SK-N-SH (cell line): ENCODE measurements at regions not wholly inside any gene's neighbourhood (a gene's known extent, or its start where the extent isn't known, plus 50 kb on each side); places are given as distances from the start of the nearest gene placed in this dataset.

Experiments used
- CTCF ChIA-PET: fragments of 300-600, 350-600 bp; formaldehyde crosslinking; extraction: SDS; loops from one replicate; lab custom pipeline; 2021; lab: Yijun Ruan, JAX
- POLR2A ChIA-PET: fragments of 350-600 bp; sonication (Branson Sonifier 250); formaldehyde crosslinking; extraction: SDS; loops from one replicate; lab custom pipeline; 2020; ENCODE audit warnings: antibody characterized with exemption, inconsistent platforms; lab: Yijun Ruan, JAX
- DNase-seq: peaks from one replicate; pipeline ENCODE4 v3.0.0; 2012
- H2AFZ ChIP-seq: fragments of 200-600 bp; sonication (generic); 2 replicates; pipeline ENCODE4 v1.8.1; 2016; ENCODE audit warnings: antibody characterized with exemption, mild to moderate bottlenecking, low read depth
- H3F3A ChIP-seq: fragments of 200-600 bp; sonication (generic); replicated peaks from 2 replicates; pipeline ENCODE3; 2016; ENCODE audit warnings: antibody characterized with exemption, mild to moderate bottlenecking; ENCODE audit not compliant: insufficient read depth
- H3K27ac ChIP-seq, 2 experiments: fragments of 200-500 bp in 1 of 2; fragments of 200-600 bp in 1 of 2; sonication (Bioruptor generic) in 1 of 2; sonication (generic), shearing (Covaris generic) in 1 of 2; 2 replicates each; pipeline versions ENCODE4 v1.5.1 to v1.6.1; 2014 to 2016; ENCODE audit warnings: low read depth in 2 of 2, inconsistent platforms in 1 of 2, low read length in 1 of 2, mild to moderate bottlenecking in 1 of 2, mixed read lengths in 1 of 2
- H3K27me3 ChIP-seq: fragments of 200-600 bp; sonication (generic), shearing (Covaris generic); 2 replicates; pipeline ENCODE4 v1.6.1; 2016; ENCODE audit warnings: mixed run types; ENCODE audit not compliant: insufficient read depth
- H3K36me3 ChIP-seq, 2 experiments: fragments of 200-500 bp in 1 of 2; fragments of 200-600 bp in 1 of 2; sonication (Bioruptor generic) in 1 of 2; sonication (generic) in 1 of 2; replicated peaks in 1 of 2; 2 replicates each; pipeline versions ENCODE3 to v1.5.1; 2014 to 2016; ENCODE audit warnings: low read length in 1 of 2, mild to moderate bottlenecking in 1 of 2; ENCODE audit not compliant: insufficient read depth in 2 of 2, control insufficient read depth in 1 of 2
- H3K4me1 ChIP-seq, 2 experiments: fragments of 200-500 bp in 1 of 2; fragments of 200-600 bp in 1 of 2; sonication (Bioruptor generic) in 1 of 2; sonication (generic), shearing (Covaris generic) in 1 of 2; 2 replicates each; pipeline versions ENCODE4 v1.5.1 to v1.6.1; 2014 to 2016; ENCODE audit warnings: low read depth in 1 of 2, low read length in 1 of 2, mixed run types in 1 of 2; ENCODE audit not compliant: insufficient read depth in 2 of 2, control insufficient read depth in 1 of 2
- H3K4me2 ChIP-seq: fragments of 200-600 bp; sonication (generic), shearing (Covaris generic); 2 replicates; pipeline ENCODE4 v1.6.1; 2017; ENCODE audit warnings: mixed run types
- H3K4me3 ChIP-seq, 2 experiments: fragments of 200-500 bp in 1 of 2; fragments of 200-600 bp in 1 of 2; sonication (Bioruptor generic) in 1 of 2; sonication (generic), shearing (Covaris generic) in 1 of 2; 2 replicates each; pipeline versions ENCODE4 v1.5.1 to v1.8.1; 2014 to 2016; ENCODE audit warnings: low read depth in 2 of 2, inconsistent platforms in 1 of 2, low read length in 1 of 2, mild to moderate bottlenecking in 1 of 2, mixed read lengths in 1 of 2, moderate library complexity in 1 of 2
- H3K79me2 ChIP-seq: fragments of 200-600 bp; sonication (generic); 2 replicates; pipeline ENCODE4 v1.8.1; 2017; ENCODE audit warnings: mild to moderate bottlenecking; ENCODE audit not compliant: insufficient read depth
- H3K9ac ChIP-seq: fragments of 200-600 bp; sonication (generic); 2 replicates; pipeline ENCODE4 v1.6.1; 2017; ENCODE audit warnings: mixed run types
- H3K9me2 ChIP-seq: fragments of 200-600 bp; sonication (generic); 2 replicates; pipeline ENCODE4 v1.6.1; 2017; ENCODE audit warnings: mixed run types
- H3K9me3 ChIP-seq: fragments of 200-600 bp; sonication (generic); 2 replicates; pipeline ENCODE4 v1.6.1; 2017; ENCODE audit warnings: mixed run types, mild to moderate bottlenecking, moderate library complexity
- H4K20me1 ChIP-seq: fragments of 200-600 bp; sonication (generic); 2 replicates; pipeline ENCODE4 v1.6.1; 2017; ENCODE audit warnings: mild to moderate bottlenecking, mixed run types; ENCODE audit not compliant: insufficient read depth
- ELF1 ChIP-seq: IDR thresholded peaks from 2 replicates; pipeline ENCODE4 v1.4.0; 2012
- EZH2phosphoT487 ChIP-seq: fragments of 200-600 bp; sonication (generic); IDR thresholded peaks from 2 replicates; pipeline ENCODE4 v1.6.1; 2017; ENCODE audit warnings: low read depth, mixed run types, mild to moderate bottlenecking, antibody characterized with exemption, moderate library complexity, borderline replicate concordance
- FOSL2 ChIP-seq: IDR thresholded peaks from 2 replicates; pipeline ENCODE4 v1.4.0; 2012; ENCODE audit warnings: low read depth, mild to moderate bottlenecking, moderate library complexity, borderline replicate concordance
- FOXJ3 ChIP-seq: sonication (generic); formaldehyde crosslinking; IDR thresholded peaks from 2 replicates; pipeline ENCODE4 v1.5.1; 2020; ENCODE audit warnings: mild to moderate bottlenecking, missing genetic modification reagents
- FOXM1 ChIP-seq: IDR thresholded peaks from 2 replicates; pipeline ENCODE4 v1.4.0; 2012; ENCODE audit warnings: low read depth, mild to moderate bottlenecking
- GABPA ChIP-seq: IDR thresholded peaks from 2 replicates; pipeline ENCODE4 v1.4.0; 2012; ENCODE audit warnings: low read depth, mild to moderate bottlenecking
- MXI1 ChIP-seq: IDR thresholded peaks from 2 replicates; pipeline ENCODE4 v1.6.1; 2012; ENCODE audit warnings: mild to moderate bottlenecking, low read depth, low read length, improper control_type of control experiment
- NRF1 ChIP-seq: IDR thresholded peaks from 2 replicates; pipeline ENCODE4 v1.6.1; 2012; ENCODE audit warnings: low read depth, mild to moderate bottlenecking, low read length
- POLR2AphosphoS5 ChIP-seq: IDR thresholded peaks from 2 replicates; pipeline ENCODE4 v1.6.1; 2012; ENCODE audit warnings: low read depth, low read length
- RAD21 ChIP-seq: IDR thresholded peaks from 2 replicates; pipeline ENCODE4 v1.6.1; 2012; ENCODE audit warnings: mild to moderate bottlenecking, low read length
- RCOR1 ChIP-seq: fragments of 150-350 bp; IDR thresholded peaks from 2 replicates; pipeline ENCODE4 v1.6.1; 2017; ENCODE audit warnings: antibody characterized with exemption, low read length
- RXRA ChIP-seq: IDR thresholded peaks from 2 replicates; pipeline ENCODE4 v1.4.0; 2012; ENCODE audit warnings: low read depth, mild to moderate bottlenecking, borderline replicate concordance
- SIN3A ChIP-seq: IDR thresholded peaks from 2 replicates; pipeline ENCODE4 v1.6.1; 2012; ENCODE audit warnings: low read depth, mild to moderate bottlenecking, low read length, moderate library complexity, borderline replicate concordance
- TAF1 ChIP-seq: IDR thresholded peaks from 2 replicates; pipeline ENCODE4 v1.6.1; 2012; ENCODE audit warnings: low read depth, mild to moderate bottlenecking, low read length, moderate library complexity, borderline replicate concordance
- TEAD4 ChIP-seq: IDR thresholded peaks from 2 replicates; pipeline ENCODE4 v1.4.0; 2012; ENCODE audit warnings: mild to moderate bottlenecking, borderline replicate concordance; ENCODE audit not compliant: insufficient read depth
- WGBS: methylation state at CpG from one replicate; pipeline ENCODE4 v1.1.6; 2017; ENCODE audit warnings: low lambda C conversion rate; 5-methylcytosine and 5-hydroxymethylcytosine counted together
- TF ChIP-seq, protein P1 (sequence below): IDR thresholded peaks from 2 replicates; pipeline ENCODE4 v1.4.0; 2012; ENCODE audit warnings: low read depth, borderline replicate concordance
- TF ChIP-seq, protein P2 (sequence below): IDR thresholded peaks from 2 replicates; pipeline ENCODE4 v1.6.1; 2012; ENCODE audit warnings: mild to moderate bottlenecking, low read depth, low read length, moderate library complexity
- TF ChIP-seq, protein P3 (sequence below): fragments of 150-350 bp; IDR thresholded peaks from 2 replicates; pipeline ENCODE4 v1.6.1; 2017; ENCODE audit warnings: antibody characterized with exemption, low read length, low read depth, borderline replicate concordance
- TF ChIP-seq, protein P4 (sequence below): IDR thresholded peaks from 2 replicates; pipeline ENCODE4 v1.4.0; 2012; ENCODE audit warnings: low read depth, borderline replicate concordance
- TF ChIP-seq, protein P5 (sequence below): fragments of 200-600 bp; sonication (generic); IDR thresholded peaks from 2 replicates; pipeline ENCODE4 v1.6.1; 2017; ENCODE audit warnings: antibody characterized with exemption, mild to moderate bottlenecking, moderate library complexity

DNA sequence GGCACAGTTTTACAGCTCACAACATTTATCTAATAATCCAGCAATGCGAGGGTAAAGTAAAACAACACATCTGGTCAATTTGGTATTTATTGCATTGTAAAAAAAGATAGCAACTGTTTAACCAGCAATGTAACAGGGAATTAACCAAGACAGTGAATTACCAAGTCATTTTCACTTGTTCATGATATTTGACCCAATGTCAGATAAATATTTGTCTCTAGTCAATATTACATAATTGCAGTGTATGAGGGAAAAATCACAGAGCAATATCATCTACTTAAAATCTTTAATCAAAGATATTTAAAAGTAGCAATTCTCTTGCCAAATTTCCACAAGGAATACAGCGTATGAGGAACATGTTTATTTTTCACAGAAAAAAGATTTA lies 1265.1 kb upstream of the CHAC2 start:
- Histone ChIP-seq H3K27ac (no peak overlapping the region), H3K9me2 (no peaks in the 10 kb centered on the region), H4K20me1 (no peaks in the 10 kb centered on the region), H3F3A (no peaks in the 10 kb centered on the region), H3K79me2 (no peaks in the 10 kb centered on the region), H3K36me3 (no peaks in the 10 kb centered on the region), H3K4me2 (no peak overlapping the region), H3K9me3 (no peaks in the 10 kb centered on the region), H3K9ac (no peak overlapping the region), H3K27me3 (no peaks in the 10 kb centered on the region), H3K4me3 (no peak overlapping the region)
- DNase-seq: no peak
- 34% methylated on average over 2 of the region's 2 CpGs for WGBS
- POLR2A ChIA-PET: no interaction called here
- TF ChIP-seq, protein P1, sequence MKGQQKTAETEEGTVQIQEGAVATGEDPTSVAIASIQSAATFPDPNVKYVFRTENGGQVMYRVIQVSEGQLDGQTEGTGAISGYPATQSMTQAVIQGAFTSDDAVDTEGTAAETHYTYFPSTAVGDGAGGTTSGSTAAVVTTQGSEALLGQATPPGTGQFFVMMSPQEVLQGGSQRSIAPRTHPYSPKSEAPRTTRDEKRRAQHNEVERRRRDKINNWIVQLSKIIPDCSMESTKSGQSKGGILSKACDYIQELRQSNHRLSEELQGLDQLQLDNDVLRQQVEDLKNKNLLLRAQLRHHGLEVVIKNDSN: no peak
- TF ChIP-seq TEAD4 (no peak), RXRA (no peak), NRF1 (no peak), FOSL2 (no peak), EZH2phosphoT487 (no peak), ELF1 (no peak), MXI1 (no peak), TAF1 (no peak), POLR2AphosphoS5 (no peak), SIN3A (no peak), GABPA (no peak), RCOR1 (no peak), FOXM1 (no peak), RAD21 (no peak), FOXJ3 (CRISPR knock-in tag) (no peak)
- TF ChIP-seq, protein P2, sequence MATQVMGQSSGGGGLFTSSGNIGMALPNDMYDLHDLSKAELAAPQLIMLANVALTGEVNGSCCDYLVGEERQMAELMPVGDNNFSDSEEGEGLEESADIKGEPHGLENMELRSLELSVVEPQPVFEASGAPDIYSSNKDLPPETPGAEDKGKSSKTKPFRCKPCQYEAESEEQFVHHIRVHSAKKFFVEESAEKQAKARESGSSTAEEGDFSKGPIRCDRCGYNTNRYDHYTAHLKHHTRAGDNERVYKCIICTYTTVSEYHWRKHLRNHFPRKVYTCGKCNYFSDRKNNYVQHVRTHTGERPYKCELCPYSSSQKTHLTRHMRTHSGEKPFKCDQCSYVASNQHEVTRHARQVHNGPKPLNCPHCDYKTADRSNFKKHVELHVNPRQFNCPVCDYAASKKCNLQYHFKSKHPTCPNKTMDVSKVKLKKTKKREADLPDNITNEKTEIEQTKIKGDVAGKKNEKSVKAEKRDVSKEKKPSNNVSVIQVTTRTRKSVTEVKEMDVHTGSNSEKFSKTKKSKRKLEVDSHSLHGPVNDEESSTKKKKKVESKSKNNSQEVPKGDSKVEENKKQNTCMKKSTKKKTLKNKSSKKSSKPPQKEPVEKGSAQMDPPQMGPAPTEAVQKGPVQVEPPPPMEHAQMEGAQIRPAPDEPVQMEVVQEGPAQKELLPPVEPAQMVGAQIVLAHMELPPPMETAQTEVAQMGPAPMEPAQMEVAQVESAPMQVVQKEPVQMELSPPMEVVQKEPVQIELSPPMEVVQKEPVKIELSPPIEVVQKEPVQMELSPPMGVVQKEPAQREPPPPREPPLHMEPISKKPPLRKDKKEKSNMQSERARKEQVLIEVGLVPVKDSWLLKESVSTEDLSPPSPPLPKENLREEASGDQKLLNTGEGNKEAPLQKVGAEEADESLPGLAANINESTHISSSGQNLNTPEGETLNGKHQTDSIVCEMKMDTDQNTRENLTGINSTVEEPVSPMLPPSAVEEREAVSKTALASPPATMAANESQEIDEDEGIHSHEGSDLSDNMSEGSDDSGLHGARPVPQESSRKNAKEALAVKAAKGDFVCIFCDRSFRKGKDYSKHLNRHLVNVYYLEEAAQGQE: no peak
- TF ChIP-seq, protein P3, sequence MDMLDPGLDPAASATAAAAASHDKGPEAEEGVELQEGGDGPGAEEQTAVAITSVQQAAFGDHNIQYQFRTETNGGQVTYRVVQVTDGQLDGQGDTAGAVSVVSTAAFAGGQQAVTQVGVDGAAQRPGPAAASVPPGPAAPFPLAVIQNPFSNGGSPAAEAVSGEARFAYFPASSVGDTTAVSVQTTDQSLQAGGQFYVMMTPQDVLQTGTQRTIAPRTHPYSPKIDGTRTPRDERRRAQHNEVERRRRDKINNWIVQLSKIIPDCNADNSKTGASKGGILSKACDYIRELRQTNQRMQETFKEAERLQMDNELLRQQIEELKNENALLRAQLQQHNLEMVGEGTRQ: no peak
- TF ChIP-seq, protein P4, sequence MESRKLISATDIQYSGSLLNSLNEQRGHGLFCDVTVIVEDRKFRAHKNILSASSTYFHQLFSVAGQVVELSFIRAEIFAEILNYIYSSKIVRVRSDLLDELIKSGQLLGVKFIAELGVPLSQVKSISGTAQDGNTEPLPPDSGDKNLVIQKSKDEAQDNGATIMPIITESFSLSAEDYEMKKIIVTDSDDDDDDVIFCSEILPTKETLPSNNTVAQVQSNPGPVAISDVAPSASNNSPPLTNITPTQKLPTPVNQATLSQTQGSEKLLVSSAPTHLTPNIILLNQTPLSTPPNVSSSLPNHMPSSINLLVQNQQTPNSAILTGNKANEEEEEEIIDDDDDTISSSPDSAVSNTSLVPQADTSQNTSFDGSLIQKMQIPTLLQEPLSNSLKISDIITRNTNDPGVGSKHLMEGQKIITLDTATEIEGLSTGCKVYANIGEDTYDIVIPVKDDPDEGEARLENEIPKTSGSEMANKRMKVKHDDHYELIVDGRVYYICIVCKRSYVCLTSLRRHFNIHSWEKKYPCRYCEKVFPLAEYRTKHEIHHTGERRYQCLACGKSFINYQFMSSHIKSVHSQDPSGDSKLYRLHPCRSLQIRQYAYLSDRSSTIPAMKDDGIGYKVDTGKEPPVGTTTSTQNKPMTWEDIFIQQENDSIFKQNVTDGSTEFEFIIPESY: no peak
- TF ChIP-seq, protein P5, sequence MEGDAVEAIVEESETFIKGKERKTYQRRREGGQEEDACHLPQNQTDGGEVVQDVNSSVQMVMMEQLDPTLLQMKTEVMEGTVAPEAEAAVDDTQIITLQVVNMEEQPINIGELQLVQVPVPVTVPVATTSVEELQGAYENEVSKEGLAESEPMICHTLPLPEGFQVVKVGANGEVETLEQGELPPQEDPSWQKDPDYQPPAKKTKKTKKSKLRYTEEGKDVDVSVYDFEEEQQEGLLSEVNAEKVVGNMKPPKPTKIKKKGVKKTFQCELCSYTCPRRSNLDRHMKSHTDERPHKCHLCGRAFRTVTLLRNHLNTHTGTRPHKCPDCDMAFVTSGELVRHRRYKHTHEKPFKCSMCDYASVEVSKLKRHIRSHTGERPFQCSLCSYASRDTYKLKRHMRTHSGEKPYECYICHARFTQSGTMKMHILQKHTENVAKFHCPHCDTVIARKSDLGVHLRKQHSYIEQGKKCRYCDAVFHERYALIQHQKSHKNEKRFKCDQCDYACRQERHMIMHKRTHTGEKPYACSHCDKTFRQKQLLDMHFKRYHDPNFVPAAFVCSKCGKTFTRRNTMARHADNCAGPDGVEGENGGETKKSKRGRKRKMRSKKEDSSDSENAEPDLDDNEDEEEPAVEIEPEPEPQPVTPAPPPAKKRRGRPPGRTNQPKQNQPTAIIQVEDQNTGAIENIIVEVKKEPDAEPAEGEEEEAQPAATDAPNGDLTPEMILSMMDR: no peak
- TF ChIP-seq, all 33 proteins: peak for 0
- Histone ChIP-seq H3K4me1 (no peaks in the 10 kb centered on the region), H2AFZ (no peak overlapping the region)
- CTCF ChIA-PET: no interaction called here
